ENCODE measurements at regions not wholly inside any gene's neighbourhood (a gene's known extent, or its start where the extent isn't known, plus 50 kb on each side); places are given as distances from the start of the nearest gene placed in this dataset.
A peak's percentile ranks its signal among the peaks of the same experiment; 100 is the strongest.

DNA sequence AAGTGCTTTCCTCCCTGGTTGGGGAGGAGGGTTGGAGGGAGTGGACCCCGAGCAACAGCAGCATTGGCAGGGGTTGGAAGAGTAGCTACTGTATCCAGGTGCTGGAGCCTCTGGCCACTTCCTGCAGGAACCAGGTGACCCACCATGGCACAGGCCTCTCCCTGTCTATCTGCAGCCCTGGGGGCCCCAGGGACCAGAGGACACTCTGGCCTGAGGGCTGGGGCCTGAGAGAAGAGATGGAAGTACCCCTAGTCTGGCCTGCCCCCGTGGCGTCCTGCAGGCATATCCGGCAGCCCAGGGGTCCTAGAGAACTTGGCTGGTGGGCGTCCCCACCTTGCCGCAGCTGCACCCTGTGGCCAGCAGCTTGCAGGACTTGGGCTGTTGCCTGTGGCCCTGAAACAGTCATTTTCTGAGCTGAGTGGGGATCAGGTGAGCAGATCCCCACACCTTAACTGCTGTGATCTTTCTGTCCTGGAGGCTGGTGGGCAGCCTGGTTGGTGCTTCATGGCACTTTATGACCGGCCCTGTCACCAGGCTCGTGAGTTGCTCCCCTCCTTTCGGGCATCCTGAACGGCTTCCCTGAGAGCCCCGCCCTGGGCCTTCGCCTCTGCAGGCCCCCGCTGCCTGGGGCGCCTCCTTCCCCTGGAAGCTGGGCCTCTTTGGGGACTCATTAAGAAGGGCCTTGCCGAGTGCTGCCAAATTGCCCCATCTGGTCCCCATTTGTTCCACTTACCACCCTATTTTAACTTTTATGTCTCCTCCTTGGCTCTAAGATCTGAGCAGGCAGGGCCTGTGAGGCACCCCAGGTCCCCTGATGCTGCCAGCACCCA is 298.6 kb downstream of the SEC14L1 start:
- no peak for DNase-seq (ENCODE audit: low read depth in 2 of 2)

DNA sequence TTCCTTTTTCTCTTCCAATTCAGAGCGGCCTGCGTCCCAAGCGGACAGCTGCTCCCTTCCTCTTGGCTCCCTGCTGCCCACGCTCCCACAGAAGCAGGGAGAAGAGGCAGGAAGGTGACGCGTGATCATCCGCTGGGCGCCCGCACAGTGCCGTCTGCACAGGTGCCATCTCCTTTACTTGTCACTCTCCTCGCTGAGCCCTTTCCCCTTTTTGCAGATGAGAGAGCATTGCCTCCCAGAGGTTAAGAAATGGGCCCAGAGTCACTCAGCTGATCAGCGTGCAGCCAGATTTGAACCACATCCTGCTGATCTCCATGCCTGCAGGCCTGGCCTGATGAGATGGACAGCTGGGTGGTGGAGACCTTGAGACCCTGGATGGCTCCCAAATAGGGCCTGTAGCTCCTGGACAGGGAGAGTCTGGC is 299.8 kb downstream of the SEC14L1 start:
- DNase-seq (ENCODE audit: low read depth in 2 of 2), result no peak

- no peak for DNase-seq (ENCODE audit: low read depth in 2 of 2)
Observed at GRCh38 chr17:77441130-77441920, 300.6 kb downstream of the SEC14L1 start.

DNA sequence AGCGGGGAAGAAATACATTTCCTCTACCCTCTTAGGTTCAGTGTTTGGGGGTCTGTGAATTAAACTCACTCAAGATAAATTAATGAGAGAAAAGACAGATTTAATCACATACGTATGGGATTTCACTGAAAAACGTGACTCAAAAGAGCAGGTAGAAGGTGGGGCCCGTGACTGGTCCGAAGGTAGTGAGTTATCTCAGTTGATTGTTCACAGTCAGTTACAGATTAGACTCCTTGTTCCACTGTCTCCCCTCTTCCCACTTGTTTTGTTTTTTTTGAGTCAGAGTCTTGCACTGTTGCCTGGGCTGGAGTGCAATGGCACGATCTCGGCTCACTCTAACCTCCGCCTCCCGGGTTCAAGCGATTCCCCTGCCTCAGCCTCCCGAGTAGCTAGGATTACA is 301.2 kb downstream of the SEC14L1 start:
- DNase-seq (ENCODE audit: low read depth in 2 of 2), result no peak

GRCh38 chr17:77442976-77443747 is 302.4 kb downstream of the SEC14L1 start:
- no peak for DNase-seq (ENCODE audit: low read depth in 2 of 2)

GRCh38 chr17:77443748-77444260 is 303.0 kb downstream of the SEC14L1 start:
- no peak for DNase-seq (ENCODE audit: low read depth in 2 of 2)

DNA sequence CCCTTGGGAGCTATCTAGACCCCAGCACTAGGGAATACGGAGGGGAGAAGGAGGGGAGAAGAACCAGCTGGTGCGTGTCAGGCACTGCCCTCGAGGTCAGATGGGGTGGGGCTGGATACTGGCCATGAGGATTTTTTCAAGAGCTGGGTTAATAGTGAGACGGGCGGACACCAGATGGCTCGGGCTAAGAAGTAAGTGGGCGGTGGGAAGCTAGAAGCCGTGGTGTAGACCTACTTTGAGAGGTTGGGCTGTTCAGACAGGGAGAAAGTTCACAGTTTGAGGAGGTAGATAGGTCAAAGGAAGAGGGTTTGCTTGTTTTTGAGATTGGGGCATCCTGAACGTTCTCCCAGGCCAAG is 303.8 kb downstream of the SEC14L1 start:
- no peak for DNase-seq (ENCODE audit: low read depth in 2 of 2)

- DNase-seq (ENCODE audit: low read depth in 2 of 2), result peak; percentile 39 to 44
Observed at GRCh38 chr17:77444984-77445759, 304.4 kb downstream of the SEC14L1 start.

GRCh38 chr17:77445760-77446532 is 305.2 kb downstream of the SEC14L1 start:
- peak in 1 of 2 donors; percentile 80 for DNase-seq (ENCODE audit: low read depth in 2 of 2)

DNA sequence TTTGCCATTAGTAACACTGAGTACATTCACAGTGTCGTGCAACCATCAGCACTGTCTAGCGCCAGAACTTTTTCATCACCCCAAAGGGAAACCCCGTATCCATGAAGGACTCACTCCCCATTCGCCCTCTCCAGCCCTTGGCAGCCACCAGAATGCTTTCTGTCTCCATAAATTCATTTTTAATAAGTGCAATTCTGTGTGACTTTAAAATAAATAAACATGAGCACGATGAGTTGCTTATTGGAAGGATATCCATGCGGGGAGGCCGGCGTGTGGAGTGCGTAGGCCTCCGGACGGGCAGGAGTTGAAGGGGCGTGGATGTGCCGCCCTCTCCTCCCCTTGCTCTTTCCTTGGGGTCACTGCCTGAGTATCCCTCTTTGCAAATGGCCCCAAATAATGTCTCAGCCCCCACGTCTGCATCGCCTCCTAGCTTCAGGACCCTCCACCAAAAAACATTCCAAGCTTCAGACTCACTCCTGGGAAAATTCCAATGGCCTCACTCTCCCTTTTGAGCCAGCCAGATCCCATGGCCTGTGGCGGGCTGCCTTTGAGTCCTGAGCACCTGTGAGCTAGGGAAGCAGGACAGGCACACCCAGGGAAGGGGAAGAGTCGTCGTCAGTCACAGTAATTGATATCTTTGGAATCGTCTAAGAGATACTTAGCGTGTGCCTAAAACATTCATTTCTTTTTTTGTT is 306.3 kb downstream of the SEC14L1 start:
- DNase-seq (ENCODE audit: low read depth in 2 of 2), result no peak

DNA sequence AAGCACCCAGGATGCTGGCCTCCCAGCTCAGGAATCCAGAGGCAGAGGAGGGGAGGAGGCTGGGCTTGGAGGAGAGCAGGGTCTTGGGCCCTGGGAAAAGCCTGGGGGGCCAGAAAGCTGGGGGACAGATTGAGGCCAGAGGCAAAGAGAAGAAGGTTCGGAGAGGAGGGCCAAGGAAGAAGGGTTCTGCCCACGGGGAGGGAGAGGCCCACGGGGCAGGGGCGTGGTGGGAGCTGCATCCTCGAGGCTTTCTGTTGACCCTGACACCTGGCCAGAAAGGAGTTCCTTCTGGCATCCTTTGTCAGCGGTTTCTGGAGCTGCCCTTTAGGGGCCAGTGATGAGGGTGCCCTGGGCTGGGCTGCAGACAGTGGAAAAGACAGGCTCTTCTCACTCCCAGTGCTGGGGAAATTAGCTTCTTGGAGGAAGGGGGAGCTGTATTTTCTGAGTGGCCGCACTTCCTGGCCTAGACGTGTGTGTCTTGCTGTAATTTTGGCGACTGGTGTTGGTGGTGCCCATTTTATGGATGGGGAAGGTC is 308.7 kb downstream of the SEC14L1 start:
- no peak for DNase-seq (ENCODE audit: low read depth in 2 of 2)

DNA sequence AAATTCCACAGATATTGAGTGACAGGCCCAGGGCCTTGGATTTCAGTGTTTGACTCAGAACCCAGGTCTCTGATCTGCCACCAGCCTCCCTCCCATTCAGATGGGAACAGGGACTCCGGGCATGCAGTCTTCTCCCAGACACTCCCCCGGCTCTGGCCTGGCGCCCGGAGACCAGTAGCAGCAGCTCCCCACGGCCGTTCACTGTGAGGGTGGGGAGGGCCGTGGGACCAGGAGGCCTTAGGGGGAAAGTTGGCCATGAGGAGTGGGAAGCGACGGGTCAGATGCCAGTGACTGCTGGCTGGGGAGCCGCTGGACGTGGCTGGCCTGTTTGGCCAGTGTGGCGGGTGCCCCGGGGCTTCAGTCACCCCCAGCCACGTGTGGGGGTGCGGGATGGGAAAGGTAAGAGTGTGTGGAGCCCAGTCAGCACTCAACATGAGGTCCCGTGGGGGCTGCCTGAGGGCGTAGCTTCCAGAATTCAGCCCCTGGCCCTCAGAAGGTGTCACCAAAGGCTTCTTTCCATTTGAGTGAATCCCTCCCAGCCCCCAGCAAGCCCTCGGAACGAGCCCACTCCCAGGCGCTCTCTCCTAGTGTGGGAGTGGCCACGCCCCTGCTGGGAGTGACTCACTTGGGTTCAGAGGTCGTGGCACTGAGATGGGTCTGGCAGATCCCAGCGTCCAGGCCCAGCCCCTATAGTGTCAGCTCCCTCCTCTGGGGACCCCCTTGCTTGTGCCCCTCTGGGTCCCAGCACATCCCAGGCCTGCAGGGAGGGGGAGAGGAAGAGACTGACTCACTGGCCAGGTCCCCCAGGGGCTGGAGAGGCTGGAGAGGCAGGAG is 309.4 kb downstream of the SEC14L1 start:
- peak in 1 of 2 donors; percentile 56 for DNase-seq (ENCODE audit: low read depth in 2 of 2)

DNA sequence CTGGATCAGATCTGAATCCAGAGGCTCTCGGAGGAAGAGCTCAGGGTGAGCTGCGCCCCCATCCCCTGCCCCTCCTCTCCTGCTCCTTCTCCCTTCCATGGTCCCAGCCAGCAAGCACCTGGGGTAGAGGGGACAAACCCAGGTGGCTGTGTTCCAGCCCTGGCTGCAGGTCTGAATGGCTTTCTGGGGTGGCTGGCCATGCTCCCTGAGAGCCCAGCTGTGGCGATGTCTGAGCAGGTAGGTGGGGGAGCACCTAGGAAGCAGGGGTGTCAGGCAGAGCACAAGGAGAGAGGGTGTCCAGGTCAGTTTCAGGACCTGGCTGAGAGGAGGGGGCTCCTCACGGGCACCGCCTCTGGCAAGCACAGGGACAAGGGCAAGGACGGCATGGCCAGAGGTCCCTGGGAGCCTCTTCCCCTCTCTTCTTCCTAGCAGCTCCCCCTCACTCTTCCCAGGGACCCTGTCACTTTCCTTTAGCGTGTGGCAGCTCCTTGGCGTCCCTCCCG is 310.0 kb downstream of the SEC14L1 start:
- DNase-seq (ENCODE audit: low read depth in 2 of 2), result no peak

DNA sequence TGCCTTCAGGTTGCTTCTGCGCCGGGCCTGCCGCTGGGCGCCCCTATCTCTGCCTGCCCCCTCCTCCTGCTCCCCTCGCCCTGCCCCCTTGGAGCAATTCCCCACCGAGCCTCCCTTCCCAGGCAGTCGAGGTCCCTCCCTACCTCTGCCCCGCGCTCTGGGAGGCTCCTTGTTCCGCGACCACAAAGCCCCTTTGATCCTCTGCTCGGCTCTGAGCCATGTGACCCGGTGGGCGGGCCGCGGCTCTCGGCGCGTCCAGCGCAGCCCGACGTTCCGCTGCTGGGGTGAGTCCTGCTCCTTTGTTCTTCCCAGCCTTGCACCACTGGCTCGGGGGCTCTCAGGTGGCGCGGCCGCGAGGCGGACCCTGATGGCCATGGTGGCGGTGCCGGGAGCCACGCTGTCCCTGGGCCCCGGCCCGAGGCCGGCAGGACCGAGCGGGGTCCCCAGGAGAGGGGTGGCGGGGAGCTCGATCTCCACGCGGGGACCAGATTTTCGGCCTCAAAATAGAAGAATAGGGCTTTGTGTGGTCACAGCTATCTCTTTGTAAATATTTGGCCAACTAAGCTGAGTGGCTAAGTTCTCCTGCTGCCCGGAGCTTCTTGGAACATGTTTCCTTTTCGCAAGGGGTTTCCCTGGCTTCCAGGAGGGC is 310.6 kb downstream of the SEC14L1 start:
- peak in 1 of 2 donors; percentile 73 for DNase-seq (ENCODE audit: low read depth in 2 of 2)

- peak in 1 of 2 donors; percentile 65 for DNase-seq (ENCODE audit: low read depth in 2 of 2)
Observed at GRCh38 chr17:77451894-77452852, 311.4 kb downstream of the SEC14L1 start.

GRCh38 chr17:77453613-77454241 is 313.0 kb downstream of the SEC14L1 start:
- DNase-seq (ENCODE audit: low read depth in 2 of 2), result peak in 1 of 2 donors; percentile 24
